H9 (cell line): ENCODE measurements at regions not wholly inside any gene's neighbourhood (a gene's known extent, or its start where the extent isn't known, plus 50 kb on each side); places are given as distances from the start of the nearest gene placed in this dataset.

Source experiments
- DNase-seq: peaks from one replicate; pipeline ENCODE4 v3.0.0-alpha.2; 2017
- H2AFZ ChIP-seq: one replicate; pipeline ENCODE4 v1.6.1; 2013; ENCODE audit warnings: mild to moderate bottlenecking, low read length, control low read depth, moderate library complexity
- H2AK5ac ChIP-seq: 2 replicates; pipeline ENCODE4 v1.6.1; 2013; ENCODE audit warnings: low read length, control low read depth, mixed read lengths; ENCODE audit not compliant: insufficient read length
- H2BK120ac ChIP-seq: one replicate; pipeline ENCODE4 v1.6.1; 2013; ENCODE audit warnings: low read depth, mild to moderate bottlenecking, low read length, control low read depth, inconsistent platforms; ENCODE audit not compliant: poor library complexity, severe bottlenecking
- H2BK12ac ChIP-seq: 2 replicates; pipeline ENCODE4 v1.6.1; 2013; ENCODE audit warnings: low read length, control low read depth, mixed read lengths, low read depth; ENCODE audit not compliant: insufficient read length
- H2BK15ac ChIP-seq: 2 replicates; pipeline ENCODE4 v1.6.1; 2013; ENCODE audit warnings: low read depth, low read length, control low read depth
- H2BK20ac ChIP-seq: one replicate; pipeline ENCODE4 v1.6.1; 2013; ENCODE audit warnings: low read depth, mild to moderate bottlenecking, low read length, control low read depth, inconsistent platforms; ENCODE audit not compliant: poor library complexity, severe bottlenecking
- H2BK5ac ChIP-seq: 2 replicates; pipeline ENCODE4 v1.6.1; 2013; ENCODE audit warnings: low read length, control low read depth, mixed read lengths; ENCODE audit not compliant: insufficient read length
- H3K14ac ChIP-seq: 2 replicates; pipeline ENCODE4 v1.6.1; 2013; ENCODE audit warnings: low read length, control low read depth; ENCODE audit not compliant: insufficient read depth
- H3K18ac ChIP-seq: 2 replicates; pipeline ENCODE4 v1.6.1; 2013; ENCODE audit warnings: low read depth, mild to moderate bottlenecking, mixed read lengths, low read length, control low read depth; ENCODE audit not compliant: insufficient read length
- H3K23ac ChIP-seq: 2 replicates; pipeline ENCODE4 v1.6.1; 2013; ENCODE audit warnings: low read length, control low read depth, mixed read lengths, low read depth; ENCODE audit not compliant: insufficient read length
- H3K23me2 ChIP-seq: 2 replicates; pipeline ENCODE4 v1.6.1; 2013; ENCODE audit warnings: low read depth, mild to moderate bottlenecking, mixed read lengths, low read length, control low read depth; ENCODE audit not compliant: insufficient read length, poor library complexity, severe bottlenecking
- H3K27ac ChIP-seq: 2 replicates; pipeline ENCODE4 v1.5.1; 2013; ENCODE audit warnings: low read length, control low read depth, mixed read lengths, low read depth; ENCODE audit not compliant: insufficient read length
- H3K27me3 ChIP-seq: 2 replicates; pipeline ENCODE4 v1.6.1; 2013; ENCODE audit warnings: low read length, control low read depth, inconsistent platforms; ENCODE audit not compliant: insufficient read depth
- H3K4ac ChIP-seq: 2 replicates; pipeline ENCODE4 v1.6.1; 2013; ENCODE audit warnings: low read depth, mild to moderate bottlenecking, control low read depth, inconsistent platforms, low read length, moderate library complexity
- H3K4me1 ChIP-seq: 2 replicates; pipeline ENCODE4 v1.6.1; 2013; ENCODE audit warnings: low read length, control low read depth, inconsistent platforms; ENCODE audit not compliant: insufficient read depth
- H3K4me2 ChIP-seq: 2 replicates; pipeline ENCODE4 v1.6.1; 2013; ENCODE audit warnings: low read length, control low read depth, mixed read lengths; ENCODE audit not compliant: insufficient read length, insufficient read depth
- H3K56ac ChIP-seq: 2 replicates; pipeline ENCODE4 v1.6.1; 2013; ENCODE audit warnings: low read depth, mild to moderate bottlenecking, mixed read lengths, low read length, control low read depth; ENCODE audit not compliant: insufficient read length
- H3K79me1 ChIP-seq: 2 replicates; pipeline ENCODE4 v1.6.1; 2013; ENCODE audit warnings: low read depth, mild to moderate bottlenecking, moderate library complexity, low read length, control low read depth, inconsistent platforms; ENCODE audit not compliant: insufficient read depth, poor library complexity, severe bottlenecking
- H3K79me2 ChIP-seq: 2 replicates; pipeline ENCODE4 v1.6.1; 2013; ENCODE audit warnings: low read length, control low read depth, inconsistent platforms; ENCODE audit not compliant: insufficient read depth
- H3K9ac ChIP-seq: 2 replicates; pipeline ENCODE4 v1.6.1; 2013; ENCODE audit warnings: low read length, control low read depth, mixed read lengths; ENCODE audit not compliant: insufficient read length; ENCODE audit errors: extremely low read depth
- H3K9me3 ChIP-seq: one replicate; pipeline ENCODE4 v1.6.1; 2013; ENCODE audit warnings: low read depth, low read length, inconsistent platforms; ENCODE audit not compliant: control insufficient read depth
- H3T11ph ChIP-seq: one replicate; pipeline ENCODE4 v1.6.1; 2013; ENCODE audit warnings: mild to moderate bottlenecking, low read length, control low read depth, inconsistent platforms
- H4K20me1 ChIP-seq: one replicate; pipeline ENCODE4 v1.6.1; 2013; ENCODE audit not compliant: control insufficient read depth, insufficient read length, insufficient read depth
- H4K5ac ChIP-seq: 2 replicates; pipeline ENCODE4 v1.6.1; 2013; ENCODE audit warnings: low read depth, mild to moderate bottlenecking, mixed read lengths, low read length, control low read depth; ENCODE audit not compliant: insufficient read length
- H4K8ac ChIP-seq: replicated peaks from 2 replicates; pipeline ENCODE4 v1.6.1; 2013; ENCODE audit warnings: low read length, control low read depth, mixed read lengths, low read depth; ENCODE audit not compliant: insufficient read length
- H4K91ac ChIP-seq: 2 replicates; pipeline ENCODE4 v1.6.1; 2013; ENCODE audit warnings: low read depth, mild to moderate bottlenecking, moderate library complexity, mixed read lengths, low read length, control low read depth; ENCODE audit not compliant: insufficient read length
- H3K27ac Mint-ChIP-seq, 3 experiments: 2 replicates in 2 of 3; 3 replicates in 1 of 3; pipeline ENCODE4 v1.8.0; 2020 to 2021; ENCODE audit warnings: mixed read lengths in 3 of 3, mild to moderate bottlenecking in 1 of 3, moderate library complexity in 1 of 3
- H3K27me3 Mint-ChIP-seq: 2 replicates; pipeline ENCODE4 v1.8.0; 2021; ENCODE audit warnings: low read depth, mild to moderate bottlenecking, moderate library complexity, mixed read lengths
- H3K36me3 Mint-ChIP-seq, 3 experiments: 2 replicates in 2 of 3; 3 replicates in 1 of 3; pipeline ENCODE4 v1.8.0; 2020 to 2021; ENCODE audit warnings: low read depth in 3 of 3, mixed read lengths in 3 of 3; ENCODE audit not compliant: insufficient read depth in 1 of 3
- H3K4me1 Mint-ChIP-seq, 2 experiments: 2 replicates each; pipeline ENCODE4 v1.8.0; 2020; ENCODE audit warnings: mixed read lengths in 2 of 2
- H3K4me3 Mint-ChIP-seq, 2 experiments: 2 replicates in 1 of 2; 3 replicates in 1 of 2; pipeline ENCODE4 v1.8.0; 2020 to 2021; ENCODE audit warnings: mild to moderate bottlenecking in 2 of 2, mixed read lengths in 2 of 2, moderate library complexity in 1 of 2
- H3K9me3 Mint-ChIP-seq, 2 experiments: 2 replicates in 1 of 2; 3 replicates in 1 of 2; pipeline ENCODE4 v1.8.0; 2020; ENCODE audit warnings: mild to moderate bottlenecking in 2 of 2, mixed read lengths in 2 of 2, moderate library complexity in 1 of 2
- WGBS: extraction: QIAGEN DNeasy Blood & Tissue Kit; methylation state at CpG from one replicate; pipeline ENCODE4 v1.1.7; 2013; ENCODE audit warnings: missing lambda C conversion rate, low lambda C conversion rate, mixed read lengths; ENCODE audit not compliant: insufficient read length; ENCODE audit errors: extremely low coverage; 5-methylcytosine and 5-hydroxymethylcytosine counted together
- TF ChIP-seq, protein P1 (sequence below): fragments of 200-600 bp; sonication (generic); conservative IDR thresholded peaks from 3 replicates; pipeline ENCODE4 v1.8.0; 2021; ENCODE audit warnings: antibody characterized with exemption, mild to moderate bottlenecking

DNA sequence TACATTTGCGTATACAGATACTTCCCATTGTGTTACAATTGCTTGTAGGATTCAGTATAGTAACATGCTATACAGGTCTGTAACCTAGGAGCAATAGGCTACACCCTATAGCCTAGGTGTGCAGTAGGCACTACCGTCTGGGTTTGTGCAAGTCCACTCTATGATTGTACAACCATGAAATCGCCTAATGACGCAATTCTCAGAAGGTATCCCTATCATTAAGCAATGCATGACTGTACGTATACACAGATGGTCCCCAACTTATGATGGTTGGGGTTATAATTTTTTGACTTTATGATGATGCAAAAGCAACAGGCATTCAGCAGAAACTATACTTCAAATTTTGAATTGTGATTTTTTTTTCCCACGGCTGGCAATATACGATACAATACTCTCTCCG is 458.2 kb upstream of the NOX3 start:
- Histone ChIP-seq H2BK12ac (no peak overlapping the region), H3K4me1 (0 out of 2 replicates have a peak, but pooled peaks cover 2% of the 10 kb centered on the region), H3K9me3 (no peaks in the 10 kb centered on the region), H3K4me2 (no peak overlapping the region), H3K27ac (no peak overlapping the region), H4K8ac (no peak overlapping the region), H3K4ac (no peak overlapping the region), H4K20me1 (no peaks in the 10 kb centered on the region), H2BK20ac (no peak overlapping the region), H2AFZ (no peak overlapping the region), H3K56ac (no peak overlapping the region), H3K79me1 (no peaks in the 10 kb centered on the region), H4K5ac (no peak overlapping the region), H3K79me2 (no peaks in the 10 kb centered on the region), H4K91ac (no peak overlapping the region), H2BK15ac (no peak overlapping the region), H3K27me3 (no peaks in the 10 kb centered on the region), H3T11ph (no peak overlapping the region), H3K9ac (no peak overlapping the region), H2BK120ac (no peak overlapping the region), H3K23me2 (no peaks in the 10 kb centered on the region), H3K18ac (no peak overlapping the region), H2BK5ac (no peak overlapping the region), H2AK5ac (no peak overlapping the region), H3K14ac (no peak overlapping the region), H3K23ac (no peak overlapping the region)
- H3K36me3 Mint-ChIP-seq, result no peaks in the 10 kb centered on the region
- TF ChIP-seq, protein P1, sequence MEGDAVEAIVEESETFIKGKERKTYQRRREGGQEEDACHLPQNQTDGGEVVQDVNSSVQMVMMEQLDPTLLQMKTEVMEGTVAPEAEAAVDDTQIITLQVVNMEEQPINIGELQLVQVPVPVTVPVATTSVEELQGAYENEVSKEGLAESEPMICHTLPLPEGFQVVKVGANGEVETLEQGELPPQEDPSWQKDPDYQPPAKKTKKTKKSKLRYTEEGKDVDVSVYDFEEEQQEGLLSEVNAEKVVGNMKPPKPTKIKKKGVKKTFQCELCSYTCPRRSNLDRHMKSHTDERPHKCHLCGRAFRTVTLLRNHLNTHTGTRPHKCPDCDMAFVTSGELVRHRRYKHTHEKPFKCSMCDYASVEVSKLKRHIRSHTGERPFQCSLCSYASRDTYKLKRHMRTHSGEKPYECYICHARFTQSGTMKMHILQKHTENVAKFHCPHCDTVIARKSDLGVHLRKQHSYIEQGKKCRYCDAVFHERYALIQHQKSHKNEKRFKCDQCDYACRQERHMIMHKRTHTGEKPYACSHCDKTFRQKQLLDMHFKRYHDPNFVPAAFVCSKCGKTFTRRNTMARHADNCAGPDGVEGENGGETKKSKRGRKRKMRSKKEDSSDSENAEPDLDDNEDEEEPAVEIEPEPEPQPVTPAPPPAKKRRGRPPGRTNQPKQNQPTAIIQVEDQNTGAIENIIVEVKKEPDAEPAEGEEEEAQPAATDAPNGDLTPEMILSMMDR, result no peak
- H3K27me3 Mint-ChIP-seq, result no peaks in the 10 kb centered on the region
- no peak overlapping the region for H3K27ac Mint-ChIP-seq
- no peaks in the 10 kb centered on the region for H3K9me3 Mint-ChIP-seq
- H3K4me1 Mint-ChIP-seq, result peaks cover 13 to 14% of the 10 kb centered on the region in 2 experiments
- no CpG with 5 or more reads among the region's 8 CpGs for WGBS
- DNase-seq, result no peak
- no peak overlapping the region for H3K4me3 Mint-ChIP-seq
